ENCODE measurements at regions not wholly inside any gene's neighbourhood (a gene's known extent, or its start where the extent isn't known, plus 50 kb on each side); places are given as distances from the start of the nearest gene placed in this dataset.
"Not testable (repeated sequence)": the region's sequence is repeated elsewhere in the genome, so short reads cannot be mapped to it uniquely, and the experiment has no call there.

DNA sequence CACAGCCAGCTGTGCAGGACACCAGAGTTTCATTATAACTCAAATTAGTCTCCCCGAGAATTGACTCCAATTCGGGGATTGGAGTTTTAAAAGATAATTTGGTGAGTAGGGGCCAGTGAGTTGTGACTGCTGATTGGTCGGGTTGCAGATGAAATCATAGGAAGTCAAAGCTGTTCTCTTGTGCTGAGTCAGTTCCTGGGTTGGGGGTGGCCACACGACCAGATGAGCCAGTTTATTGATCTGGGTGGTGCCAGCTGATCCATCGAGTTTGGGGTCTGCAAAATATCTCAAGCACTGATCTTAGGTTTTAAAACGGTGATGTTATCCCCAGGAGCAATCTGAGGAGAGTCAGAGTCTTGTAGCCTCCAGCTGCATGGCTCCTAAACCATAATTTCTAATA is 82.7 kb upstream of the SLC66A3 start:
- no peak for DNase-seq (ENCODE audit: low spot score)

DNA sequence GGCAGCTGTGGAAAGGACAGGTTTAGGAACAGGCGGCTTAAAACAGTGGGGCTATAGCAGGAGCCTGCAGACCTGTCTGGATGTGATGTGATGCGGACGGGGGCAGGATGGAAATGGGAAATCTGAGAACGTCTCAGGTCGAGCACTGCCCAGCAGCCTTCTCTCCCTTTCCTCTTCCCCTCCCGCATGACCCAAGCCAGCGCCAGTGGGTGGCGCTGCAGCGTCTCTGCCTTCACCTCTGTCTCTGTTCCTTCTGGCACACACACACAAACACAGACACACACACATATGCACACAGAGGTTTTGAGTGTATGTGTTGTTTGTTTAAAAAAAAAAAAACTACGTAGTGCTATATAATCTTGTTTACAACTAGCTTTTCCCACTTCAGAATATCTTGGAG is 82.0 kb upstream of the SLC66A3 start:
- DNase-seq (ENCODE audit: low spot score) = no peak

DNA sequence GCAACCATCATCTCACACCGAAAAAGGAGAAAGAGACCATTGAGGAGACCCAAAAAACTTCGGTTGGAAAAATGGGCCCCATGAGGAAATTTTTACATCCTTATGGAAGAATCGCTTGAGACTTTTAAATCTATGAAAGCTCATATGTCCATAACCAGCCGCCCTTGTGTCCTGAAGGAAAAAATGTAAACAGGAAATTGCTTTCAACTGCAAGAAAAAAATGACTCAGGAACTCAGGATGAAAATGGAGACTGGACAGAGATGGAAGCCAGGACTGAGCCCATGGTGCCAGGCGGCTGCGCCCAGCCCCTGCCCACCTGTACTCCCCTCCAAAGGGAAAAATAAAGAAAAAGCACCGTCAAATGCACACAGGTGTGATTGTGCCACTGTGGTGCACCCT is 81.5 kb upstream of the SLC66A3 start:
- no peak for DNase-seq (ENCODE audit: low spot score)

DNA sequence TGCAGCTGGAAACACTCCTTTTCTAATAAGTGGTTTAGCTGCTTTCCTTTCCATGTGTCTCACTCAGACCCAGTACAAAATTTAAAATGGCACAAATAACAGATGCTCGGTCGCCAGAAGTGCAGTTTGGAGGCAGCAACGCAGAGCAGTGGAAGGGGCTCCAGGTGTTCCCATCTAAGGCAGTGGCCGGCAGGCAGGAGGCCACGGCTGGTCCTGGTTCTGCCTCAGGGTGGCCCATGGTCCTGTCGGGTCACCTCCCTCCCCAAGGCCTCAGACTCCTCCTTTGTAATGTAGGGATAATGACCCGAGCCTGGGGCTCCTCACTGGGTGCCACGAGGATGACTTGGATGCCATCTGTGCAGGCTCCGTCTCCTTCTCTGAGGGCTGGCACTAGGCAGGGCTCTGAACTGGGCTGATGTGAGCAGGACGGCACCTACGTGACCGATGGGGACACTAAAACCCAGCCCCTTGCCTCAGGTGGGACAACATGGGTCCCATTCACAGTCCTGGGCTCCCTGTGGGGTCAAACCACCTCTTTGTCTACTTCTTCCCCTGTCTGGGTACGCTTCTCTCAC is 80.9 kb upstream of the SLC66A3 start:
- DNase-seq (ENCODE audit: low spot score) = no peak

DNA sequence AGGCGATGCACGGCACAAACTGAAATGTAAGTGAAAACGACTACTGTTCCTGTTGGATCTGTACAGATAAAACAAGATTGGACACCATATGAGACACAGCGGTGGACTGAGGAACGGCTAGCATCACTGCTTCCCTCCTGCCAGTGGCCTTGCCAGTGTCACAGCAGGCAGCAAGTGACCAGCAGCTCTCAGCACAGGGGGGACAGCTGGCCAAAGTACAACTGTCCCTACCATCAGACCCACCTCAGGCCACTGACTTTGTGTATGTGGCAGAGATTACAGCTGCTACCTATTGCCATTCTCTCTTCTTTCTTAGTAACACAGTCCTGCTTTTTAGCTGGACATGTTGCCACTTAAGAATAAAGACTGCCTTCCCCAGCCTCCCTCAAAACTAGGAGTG is 80.0 kb upstream of the SLC66A3 start:
- DNase-seq (ENCODE audit: low spot score) = no peak

DNA sequence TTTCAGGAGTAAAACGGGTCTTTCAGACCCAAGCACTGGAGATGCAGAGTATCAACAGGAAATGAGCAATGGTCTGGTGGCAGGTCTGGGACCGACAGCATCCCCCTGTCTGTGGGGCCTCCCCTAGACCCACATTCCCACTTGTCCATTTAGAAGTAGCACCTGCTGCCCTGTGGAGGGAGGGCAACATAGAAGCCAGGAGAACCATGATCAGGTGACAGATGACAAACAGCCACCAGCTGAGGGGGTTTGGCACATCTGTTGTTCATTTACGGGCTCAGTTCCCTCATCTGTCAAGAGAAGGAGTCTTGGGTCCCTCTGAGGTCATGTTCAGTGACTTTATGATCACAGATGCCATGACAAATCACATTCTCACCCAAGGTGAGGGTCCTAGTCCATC is 77.9 kb upstream of the SLC66A3 start:
- no peak for DNase-seq (ENCODE audit: low spot score)

DNA sequence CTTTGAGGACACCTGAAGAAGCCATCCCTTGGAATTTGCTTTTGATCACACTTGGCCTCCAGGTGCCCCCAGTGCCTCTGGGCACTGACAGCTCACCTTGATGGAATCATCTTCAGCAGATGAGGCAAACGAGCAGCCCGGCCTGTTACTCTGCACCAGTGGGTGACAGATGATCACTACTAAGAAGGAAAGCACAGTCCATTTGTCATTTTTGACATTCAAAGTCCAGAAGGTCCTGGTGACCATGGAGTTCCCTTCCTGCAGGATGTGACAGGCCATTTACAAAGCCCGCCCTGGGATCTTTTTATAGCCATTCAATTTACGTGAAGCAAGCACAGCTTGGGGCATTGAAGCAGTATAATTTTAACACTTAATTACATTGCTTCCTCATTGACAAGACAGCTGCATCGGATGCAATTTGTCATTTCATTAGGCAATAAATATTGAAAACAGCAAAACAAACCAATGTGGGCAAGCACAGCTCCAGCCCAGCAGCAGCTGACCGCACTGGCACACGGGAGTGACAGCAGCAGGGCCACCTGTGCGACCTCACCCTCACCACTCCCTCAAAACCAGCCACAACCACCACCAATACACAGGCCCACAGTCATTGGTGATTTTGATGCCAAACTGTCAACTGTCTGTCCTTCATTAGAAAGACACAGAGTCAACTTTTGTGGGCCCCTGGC is 76.0 kb upstream of the SLC66A3 start:
- no peak for DNase-seq (ENCODE audit: low spot score)

DNA sequence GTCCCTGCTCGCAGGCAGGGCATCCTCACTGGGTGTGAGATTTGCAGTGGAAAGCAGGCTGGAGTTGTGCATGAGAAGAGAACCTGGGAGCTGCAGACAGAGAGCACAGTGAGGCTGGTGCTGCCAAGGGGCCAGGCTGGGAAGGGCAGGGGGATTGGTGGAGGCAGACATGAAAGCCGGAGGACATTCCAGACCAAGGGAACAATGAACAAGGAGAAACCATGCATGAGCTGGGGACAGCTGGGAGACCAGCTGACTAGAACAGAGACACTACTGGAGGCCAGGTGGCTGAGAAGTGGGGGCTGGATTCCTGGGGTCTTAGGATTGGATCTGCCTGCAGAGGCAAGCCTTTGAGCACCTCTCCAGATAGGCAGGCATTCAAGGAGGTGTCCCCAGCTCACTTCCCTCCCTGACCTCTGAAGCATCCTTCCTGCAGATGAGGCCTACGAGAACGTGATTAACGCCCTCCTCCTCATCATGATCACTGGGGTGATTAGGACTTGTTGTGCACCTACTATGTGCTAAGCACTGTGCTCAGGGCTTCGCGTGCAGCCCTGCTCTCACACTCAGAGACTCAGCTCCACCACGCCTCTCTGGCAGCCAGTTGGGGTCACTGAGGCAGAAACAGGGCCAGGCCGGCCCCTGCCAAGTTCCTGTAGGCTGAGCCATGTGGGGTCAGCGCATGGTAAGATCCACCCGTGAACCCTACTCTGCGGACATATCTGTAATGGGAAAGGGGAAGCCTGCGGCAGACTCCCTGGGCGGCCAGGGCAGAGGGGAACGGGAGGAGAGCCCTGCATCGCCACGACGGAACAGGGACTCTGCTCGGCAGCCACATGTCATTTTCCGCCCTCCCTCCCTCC is 74.8 kb upstream of the SLC66A3 start:
- no peak for DNase-seq (ENCODE audit: low spot score)

DNA sequence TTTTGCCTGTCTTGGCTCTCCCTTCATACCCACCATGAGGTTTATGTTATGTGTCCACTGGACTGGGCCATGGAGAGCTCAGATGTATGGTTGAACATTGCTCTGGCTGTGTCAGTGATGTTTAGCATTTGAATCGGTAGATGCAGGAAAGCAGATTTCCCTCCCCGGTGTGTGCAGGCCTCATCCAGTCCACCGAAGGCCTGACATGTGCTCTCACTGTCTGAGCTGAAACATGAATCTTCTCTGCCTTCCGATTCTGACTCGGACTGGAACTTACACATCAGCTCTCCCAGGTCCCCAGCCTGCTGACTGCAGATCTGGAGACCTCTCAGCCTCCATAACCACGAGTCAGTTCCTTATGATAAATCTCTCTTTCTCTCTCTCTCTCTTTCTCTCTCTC is 72.4 kb upstream of the SLC66A3 start:
- no peak for DNase-seq (ENCODE audit: low spot score)

DNA sequence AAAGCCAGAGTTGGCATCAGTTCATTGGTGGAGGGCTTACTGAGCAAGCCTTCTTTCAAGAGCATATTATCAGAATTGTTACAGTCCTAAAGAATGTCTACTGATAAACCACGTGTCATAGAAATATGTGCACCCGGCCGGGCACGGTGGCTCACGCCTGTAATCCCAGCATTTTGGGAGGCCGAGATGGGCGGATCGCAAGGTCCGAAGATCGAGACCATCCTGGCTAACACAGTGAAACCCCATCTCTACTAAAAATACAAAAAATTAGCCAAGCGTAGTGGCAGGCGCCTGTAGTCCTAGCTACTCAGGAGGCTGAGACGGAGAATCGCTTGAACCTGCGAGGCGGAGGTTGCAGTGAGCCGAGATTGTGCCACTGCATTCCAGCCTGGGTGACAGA is 66.4 kb upstream of the SLC66A3 start:
- DNase-seq (ENCODE audit: low spot score) = not testable (repeated sequence)

DNA sequence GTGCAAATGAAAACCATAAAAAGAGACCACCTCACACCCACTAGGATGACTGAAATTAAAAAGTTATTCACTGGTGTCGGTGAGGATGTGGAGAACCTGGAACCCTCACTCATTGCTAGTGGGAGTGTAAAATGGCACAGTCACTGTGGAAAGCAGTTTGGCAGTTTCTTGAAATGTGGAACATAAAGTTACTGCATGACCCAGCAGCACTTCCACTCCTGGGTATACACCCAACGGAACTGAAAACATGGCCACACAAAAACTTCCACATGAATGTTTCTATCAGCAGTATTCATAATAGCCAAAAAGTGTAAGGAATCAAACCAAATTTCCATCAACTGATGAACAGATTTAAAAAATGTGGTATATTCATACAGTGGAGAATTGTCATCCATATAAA is 65.1 kb upstream of the SLC66A3 start:
- no peak for DNase-seq (ENCODE audit: low spot score)

DNA sequence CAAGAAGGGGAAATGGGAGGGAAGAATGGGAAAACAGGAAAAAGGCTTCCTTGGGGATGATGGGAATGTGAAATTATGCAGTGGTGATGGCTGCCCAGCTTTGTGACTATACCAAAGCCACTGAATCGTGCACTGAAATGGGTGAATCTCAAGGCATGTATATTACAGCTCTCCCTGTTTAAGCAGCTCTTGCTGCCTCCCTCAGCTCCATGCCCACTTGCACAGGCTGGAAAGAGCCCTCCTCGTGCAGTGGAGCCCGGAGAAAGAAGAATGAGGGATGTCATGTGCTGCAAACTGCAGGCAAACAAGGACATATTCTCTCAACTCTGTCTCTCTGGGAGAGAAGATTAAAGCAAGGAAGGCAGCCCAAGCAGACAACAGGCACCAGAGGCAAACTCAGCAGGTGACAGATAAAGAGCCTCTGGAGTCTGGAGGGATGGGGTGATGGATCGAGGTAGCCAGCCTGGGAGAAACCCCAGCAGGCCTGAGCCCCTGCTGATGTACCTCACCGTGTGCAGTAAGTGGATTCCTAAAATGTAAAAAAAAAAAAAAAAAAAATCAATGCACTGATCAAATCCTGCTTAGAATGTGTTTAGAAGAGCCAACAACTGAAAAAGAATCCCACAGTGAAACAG is 62.4 kb upstream of the SLC66A3 start:
- DNase-seq (ENCODE audit: low spot score) = no peak

DNA sequence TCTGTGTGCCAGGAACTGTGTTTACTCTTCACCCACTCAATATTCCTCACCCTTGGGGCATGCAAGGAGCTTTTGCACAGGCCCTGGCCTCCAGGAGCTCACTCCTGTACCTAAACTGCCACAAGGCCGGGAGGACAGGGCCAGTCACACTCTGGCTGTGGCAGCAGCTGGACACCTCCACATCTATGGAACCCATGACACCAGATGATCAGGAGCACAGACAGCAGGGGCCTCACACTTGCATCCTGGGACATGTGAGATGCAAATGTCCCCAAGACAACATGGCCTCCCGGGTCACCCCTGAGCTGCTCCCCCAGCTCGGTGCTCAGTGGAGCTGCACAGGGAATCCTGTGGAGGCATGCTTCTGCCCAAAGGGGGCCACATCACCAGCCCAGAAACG is 61.8 kb upstream of the SLC66A3 start:
- DNase-seq (ENCODE audit: low spot score) = no peak

DNA sequence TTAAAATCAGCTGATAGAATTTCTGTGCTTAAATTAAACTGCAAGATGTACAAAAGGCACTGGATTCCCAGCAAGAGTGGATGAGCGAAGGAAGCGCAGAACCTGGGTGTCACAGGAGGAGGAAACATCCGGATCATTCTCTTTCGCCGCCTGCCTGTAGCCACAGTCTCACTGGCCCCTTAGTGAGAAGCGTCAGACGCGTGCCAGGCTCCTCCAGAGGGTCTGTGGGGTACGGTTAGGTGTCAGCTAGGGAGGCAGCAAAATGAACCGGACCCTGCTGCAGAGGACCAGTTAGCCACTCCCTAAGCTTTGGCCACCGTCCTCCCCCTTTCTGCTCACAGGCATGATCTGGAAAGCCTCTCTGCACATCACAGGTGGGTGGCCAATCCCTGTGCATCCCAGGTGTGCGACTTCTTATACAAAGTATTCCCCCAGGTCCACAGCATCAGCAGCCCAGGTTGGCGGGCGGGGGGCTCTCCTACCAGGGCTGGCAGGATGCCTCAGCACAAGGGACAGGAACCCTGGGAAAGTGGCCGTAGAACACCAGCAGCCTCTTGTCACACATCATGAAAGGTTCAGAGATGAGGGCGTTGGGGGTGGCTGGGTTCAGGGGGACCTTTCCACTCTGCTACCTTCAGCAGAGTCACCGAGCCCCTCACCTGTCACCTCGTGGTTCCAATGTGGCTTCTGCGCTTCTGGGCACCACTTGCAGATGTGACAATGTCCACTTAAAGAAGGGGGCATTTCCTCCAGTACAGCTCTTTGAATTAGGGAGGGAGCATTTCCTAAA is 61.1 kb upstream of the SLC66A3 start:
- DNase-seq (ENCODE audit: low spot score) = no peak

DNA sequence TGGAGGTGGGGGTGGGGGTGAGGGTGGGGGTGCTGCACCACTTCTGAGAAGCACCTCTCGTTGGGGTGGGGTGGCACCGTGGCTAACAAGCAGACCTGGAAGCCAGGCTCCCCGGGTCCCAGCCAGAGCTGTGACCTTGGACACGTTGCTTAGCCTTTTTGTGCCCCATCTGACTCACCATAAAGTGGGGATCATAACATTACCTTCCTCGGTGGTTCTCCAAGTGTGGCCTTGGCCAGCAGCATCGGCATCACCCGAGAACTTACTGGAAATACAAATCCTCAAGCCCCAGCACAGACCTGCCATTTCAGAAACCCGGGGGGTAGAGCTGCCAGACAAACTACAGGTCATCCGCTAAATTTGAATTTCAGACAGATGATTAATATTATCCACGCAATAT is 58.7 kb upstream of the SLC66A3 start:
- DNase-seq (ENCODE audit: low spot score) = no peak

DNA sequence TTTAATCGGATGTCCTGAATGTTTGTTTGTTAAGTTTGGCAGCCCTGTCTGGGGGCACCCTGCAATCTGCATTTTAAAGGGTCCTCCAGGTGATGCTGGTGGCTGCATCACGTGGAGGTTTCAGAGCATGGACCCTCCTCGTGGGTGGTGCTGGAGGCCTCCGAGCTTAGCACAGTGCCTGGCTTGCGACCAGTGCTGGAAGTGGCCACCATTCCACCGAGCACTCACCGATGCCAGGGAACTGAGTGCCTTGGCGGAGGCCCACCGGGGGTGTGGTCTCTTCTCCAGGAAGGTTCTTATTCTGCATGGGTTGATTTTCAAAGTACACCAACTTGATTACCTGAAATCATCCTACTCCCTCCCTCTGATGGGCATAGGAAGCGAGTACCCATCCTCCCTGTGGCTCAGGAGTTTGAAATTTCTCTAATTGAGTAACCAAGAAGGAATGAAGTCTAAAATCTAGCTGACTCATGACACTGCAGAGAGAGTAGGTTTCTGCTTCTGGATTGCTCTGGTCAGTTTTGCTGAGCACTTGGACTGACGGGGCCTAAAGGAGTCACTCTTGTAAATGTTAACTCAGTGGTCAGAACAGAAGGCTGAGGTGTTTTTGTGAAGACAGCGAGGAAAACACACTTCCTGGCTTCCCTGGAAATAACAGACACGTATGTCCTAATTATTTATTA is 58.1 kb upstream of the SLC66A3 start:
- DNase-seq (ENCODE audit: low spot score) = no peak

DNA sequence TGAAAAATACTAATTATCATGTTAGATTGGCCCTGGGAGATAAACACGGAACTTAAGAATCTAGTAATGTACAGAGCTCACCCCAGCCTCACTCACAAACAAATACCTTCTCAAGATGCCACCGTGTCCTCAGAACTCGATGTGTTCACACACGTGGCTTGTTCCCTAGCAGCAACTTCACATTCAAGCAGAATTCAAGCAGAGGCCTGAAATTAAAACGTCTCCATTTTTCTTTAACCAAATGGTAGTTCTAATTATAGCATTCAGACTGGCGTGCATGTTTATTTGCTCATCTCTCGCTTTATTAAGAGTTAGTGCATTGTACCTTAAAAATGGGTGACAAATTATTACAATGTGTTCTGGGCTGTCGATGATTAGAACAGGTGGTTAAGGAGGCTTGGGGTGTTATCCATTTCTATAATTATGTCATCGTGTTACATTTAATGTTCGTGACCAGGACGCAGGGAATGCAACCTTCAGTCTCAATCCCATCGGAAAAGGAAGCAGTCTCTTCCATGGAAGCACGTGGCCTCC is 57.3 kb upstream of the SLC66A3 start:
- DNase-seq (ENCODE audit: low spot score) = no peak

DNA sequence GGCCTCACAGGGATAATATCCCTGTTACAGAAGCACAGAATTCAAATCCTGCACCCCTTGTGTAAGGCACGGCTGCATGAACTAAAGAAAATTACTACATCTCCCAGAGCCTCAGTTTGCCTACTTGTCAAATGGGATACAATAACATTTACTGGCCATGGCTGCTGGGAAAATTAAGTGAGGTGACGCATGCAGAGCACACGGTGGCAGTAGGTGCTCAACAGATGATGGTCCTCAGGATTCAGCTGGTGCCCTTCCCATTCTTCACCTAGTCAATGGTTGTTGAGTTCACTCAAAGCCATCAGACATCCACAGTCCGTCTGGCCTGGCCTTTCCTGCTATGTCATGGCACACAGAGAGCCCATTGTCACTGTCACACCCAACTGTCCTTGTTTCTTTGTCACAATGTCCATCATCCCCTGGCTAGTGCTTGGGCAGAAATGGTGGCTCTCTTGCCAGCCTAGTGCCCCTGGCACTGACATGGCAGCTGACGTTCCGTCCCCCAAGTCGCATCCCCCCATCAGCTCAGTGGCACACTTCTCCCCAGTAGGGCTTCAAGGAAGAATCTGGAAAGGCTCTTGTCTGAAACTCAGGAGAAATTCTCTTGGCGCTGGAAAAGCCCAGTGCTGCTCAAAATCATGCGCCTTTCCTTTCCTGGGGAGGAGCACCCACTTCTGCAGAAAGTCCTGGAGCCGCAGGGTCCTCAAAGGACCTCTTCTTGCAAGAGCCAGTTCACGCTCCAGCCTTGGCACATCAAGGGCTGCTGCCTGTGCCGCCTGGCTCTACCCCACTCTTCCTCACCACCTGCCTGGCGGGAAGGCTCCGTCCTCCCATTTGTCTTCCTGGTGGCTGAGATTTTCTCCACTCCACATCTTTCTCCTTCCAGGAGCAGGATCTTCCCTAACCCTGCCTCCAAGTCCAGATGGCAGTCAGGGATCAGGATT is 55.9 kb upstream of the SLC66A3 start:
- no peak for DNase-seq (ENCODE audit: low spot score)

DNA sequence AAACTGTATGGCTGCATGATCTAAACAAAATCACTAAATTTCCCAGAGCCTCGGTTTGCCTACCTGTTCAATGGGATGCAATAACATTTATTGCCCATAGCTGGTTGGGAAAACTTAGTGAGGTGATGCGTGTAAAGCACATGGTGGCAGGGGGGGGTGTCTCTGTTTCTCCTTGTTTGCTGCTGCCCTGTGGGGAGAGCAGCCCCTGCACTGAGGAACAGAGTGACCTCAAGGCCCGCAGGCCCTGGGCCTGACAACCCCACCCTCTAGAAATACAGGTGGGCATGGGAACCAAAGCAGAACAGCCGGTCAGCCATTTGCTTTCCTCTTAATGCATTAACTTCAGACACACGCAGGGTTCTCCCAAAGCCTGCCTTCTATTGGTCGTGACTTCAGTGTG is 55.1 kb upstream of the SLC66A3 start:
- DNase-seq (ENCODE audit: low spot score) = no peak

DNA sequence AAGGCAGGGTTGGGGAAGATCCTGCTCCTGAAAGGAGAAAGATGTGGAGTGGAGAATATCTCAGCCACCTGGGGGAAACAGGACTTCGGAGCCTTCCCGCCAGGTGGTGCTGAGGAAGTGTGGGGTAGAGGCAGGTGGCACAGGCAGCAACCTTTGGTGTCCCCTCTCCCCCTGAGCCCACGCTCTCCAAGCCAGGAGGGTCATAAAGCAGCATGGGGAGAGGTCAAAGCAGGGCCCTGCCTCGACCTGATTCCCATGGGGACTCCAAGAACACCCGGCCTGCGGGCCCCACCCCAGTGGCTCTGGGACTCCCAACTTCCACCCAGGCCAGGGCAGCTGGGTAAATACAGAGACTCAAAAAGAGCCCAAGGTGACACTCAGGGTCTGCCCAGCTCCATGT is 54.3 kb upstream of the SLC66A3 start:
- DNase-seq (ENCODE audit: low spot score) = no peak
